ENCODE measurements at regions not wholly inside any gene's neighbourhood (a gene's known extent, or its start where the extent isn't known, plus 50 kb on each side); places are given as distances from the start of the nearest gene placed in this dataset.

GRCh38 chr2:82665691-82666090, 1793.4 kb downstream of the SUCLG1 start:
- DNase-seq (ENCODE audit: low read depth): no peak

DNA sequence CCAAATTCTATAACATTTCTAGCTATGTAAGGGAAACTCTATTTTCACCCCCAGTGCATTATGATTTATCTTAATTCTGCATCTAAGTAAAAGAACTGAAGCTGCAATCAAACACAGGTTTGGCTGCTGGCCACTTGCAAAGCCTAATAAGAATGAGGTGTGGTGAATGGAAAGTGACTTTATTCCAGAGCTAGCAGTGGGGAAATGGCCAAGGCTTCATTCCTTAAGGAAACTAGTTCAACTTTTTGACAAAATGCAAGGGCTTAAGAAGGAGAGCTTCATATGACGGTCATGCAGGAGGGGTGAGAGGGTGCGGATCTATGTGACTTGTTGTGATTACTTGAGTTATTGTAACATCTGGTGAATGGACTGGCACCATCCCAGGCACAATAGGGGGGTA, 1802.0 kb downstream of the SUCLG1 start:
- DNase-seq (ENCODE audit: low read depth): no peak

DNA sequence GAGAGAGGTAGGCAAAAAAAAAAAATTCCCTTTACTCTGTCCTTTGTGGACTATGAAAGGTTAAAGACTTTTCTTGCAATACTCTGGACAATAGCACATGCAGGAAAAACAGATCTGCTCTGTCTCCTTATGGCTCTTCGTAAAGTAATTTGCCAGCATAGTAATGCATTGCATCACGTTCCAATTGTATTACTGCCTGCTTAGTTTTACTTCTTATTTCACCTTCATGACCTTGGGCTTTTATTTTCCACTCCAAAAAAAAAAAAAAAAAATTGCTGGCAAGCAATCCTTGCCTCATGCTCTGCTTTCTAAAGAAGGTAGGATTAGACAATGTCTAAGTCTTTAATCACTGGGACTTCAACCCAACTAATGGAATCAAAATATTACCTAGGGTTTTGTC, 1802.7 kb downstream of the SUCLG1 start:
- no peak for DNase-seq (ENCODE audit: low read depth)

- DNase-seq (ENCODE audit: low read depth): no peak
These were observed 1807.0 kb downstream of the SUCLG1 start for GRCh38 chr2:82652117-82652516.

DNA sequence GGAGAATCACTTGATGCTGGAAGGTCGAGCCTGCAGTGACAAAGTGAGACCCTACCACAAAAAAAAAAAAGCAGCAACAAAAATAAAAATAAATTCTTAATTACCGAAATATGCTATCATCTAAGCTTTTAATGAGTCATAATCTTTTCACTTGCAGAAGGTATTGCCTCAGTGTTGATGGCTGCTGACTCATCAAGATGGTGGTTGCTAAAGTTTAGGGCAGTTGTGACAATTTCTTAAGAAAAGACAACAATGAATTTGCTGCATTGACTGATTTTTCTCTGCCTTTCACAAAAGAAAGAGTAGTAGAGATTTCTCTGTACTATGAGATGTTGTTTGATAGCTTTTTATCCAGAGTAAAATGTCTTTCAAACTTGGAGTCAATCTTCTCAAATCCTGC, 1809.0 kb downstream of the SUCLG1 start:
- DNase-seq (ENCODE audit: low read depth): no peak

GRCh38 chr2:82641598-82642180, 1817.4 kb downstream of the SUCLG1 start:
- DNase-seq (ENCODE audit: low read depth): no peak

DNA sequence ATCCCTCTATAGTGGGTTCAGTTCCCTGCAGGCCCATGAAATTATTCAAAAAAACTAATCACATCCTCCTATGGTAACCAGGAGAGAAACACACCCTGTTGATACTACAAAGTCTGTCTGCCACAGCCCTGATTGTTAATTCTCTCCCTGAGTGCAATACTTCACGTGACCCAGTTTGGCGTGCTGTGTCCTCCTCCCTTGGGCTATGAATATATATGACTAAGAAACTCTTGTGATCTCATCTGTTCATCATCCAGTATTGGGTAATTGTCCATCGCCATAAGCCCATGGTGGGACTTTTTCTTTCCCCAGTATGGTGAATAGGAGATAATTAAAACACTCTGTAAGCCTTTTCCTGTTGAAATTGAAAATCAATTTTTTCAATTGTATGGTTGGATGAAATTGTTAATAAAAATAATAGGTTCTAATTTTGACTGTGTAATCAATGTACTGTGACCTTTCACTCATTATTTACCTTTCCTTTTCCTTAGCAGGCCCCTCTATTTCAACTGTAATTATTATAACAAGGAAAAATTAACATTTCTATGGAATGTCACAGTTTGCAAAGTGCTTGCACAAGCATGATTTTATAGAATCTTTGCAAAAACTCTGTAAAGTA, 1822.6 kb downstream of the SUCLG1 start:
- DNase-seq (ENCODE audit: low read depth): peak; percentile 12

DNA sequence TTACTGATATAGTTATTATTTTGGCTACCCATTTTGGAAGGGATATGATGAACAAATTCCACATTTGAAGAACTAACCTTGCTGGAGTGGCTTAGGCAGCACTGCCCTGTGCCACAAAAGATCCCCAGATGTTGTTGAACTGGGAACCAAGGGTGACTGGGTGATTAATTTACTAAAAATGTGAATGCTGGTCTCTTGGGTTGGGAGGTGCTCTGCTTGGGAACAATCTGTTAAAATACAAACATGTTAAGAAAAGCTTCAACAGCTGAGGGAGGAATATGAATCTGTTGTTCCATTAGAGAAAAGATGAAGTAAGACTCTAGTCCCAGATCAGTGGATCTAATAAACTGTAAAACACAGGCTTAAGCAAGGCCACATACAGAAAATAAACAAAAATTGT, 1860.1 kb downstream of the SUCLG1 start:
- no peak for DNase-seq (ENCODE audit: low read depth)

GRCh38 chr2:82596581-82596980, 1862.5 kb downstream of the SUCLG1 start:
- DNase-seq (ENCODE audit: low read depth): no peak

- no peak for DNase-seq (ENCODE audit: low read depth)
These were observed 1867.4 kb downstream of the SUCLG1 start for GRCh38 chr2:82591718-82592117.

GRCh38 chr2:82576656-82577055, 1882.4 kb downstream of the SUCLG1 start:
- no peak for DNase-seq (ENCODE audit: low read depth)

GRCh38 chr2:82539280-82539621, 1919.8 kb downstream of the SUCLG1 start:
- DNase-seq (ENCODE audit: low read depth): no peak

DNA sequence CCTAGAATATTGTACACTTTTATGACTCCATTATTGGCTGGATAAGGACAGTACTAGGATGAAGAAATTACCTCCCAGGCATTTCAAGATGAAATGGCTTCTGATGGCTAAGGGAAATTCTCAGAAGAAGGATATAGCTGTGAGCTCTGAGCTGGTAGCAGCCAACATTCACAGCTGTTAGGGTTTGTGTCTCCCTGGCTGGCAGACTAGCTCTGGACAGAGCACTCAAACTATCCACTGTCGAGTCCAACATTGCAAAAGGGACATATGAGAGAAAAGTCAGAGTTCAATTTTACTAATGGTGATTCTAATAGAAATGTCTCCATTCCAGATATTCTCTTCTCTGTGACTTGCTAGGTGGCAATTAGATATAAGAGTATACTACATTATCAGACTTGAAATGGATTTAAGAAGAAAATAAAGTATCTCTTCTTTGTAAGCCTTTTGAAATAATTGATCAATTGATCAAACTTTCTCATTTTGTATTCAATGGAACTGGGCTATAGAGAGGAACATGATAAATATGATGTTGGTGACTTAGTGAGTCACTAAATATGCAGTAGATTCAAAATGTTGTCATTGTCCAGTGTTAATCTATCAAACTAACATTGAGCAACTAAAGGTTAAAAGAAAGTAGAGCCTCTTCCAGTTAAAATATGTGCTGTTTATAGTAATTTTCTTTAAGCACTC, 1920.3 kb downstream of the SUCLG1 start:
- DNase-seq (ENCODE audit: low read depth): no peak

DNA sequence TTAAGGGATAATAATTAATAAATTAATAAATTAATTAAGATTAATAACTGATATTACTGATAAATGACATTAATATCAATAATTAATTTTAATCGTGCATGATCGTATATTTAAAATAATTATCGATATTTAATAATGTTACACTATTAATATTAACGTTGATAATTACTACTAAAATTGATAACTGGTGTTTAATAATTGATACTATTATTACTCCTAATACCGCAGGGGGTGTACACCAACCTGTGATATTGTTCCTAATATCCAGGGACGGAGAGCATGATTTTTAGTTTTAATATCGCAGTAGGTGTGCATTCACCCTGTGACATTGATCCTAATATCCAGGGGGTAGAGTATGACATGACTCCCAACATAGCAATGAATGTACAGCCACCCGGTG, 1930.8 kb downstream of the SUCLG1 start:
- DNase-seq (ENCODE audit: low read depth): no peak

GRCh38 chr2:82527124-82527523, 1932.0 kb downstream of the SUCLG1 start:
- DNase-seq (ENCODE audit: low read depth): no peak

- no peak for DNase-seq (ENCODE audit: low read depth)
These were observed 1932.8 kb downstream of the SUCLG1 start for GRCh38 chr2:82526277-82526676.

- no peak for DNase-seq (ENCODE audit: low read depth)
These were observed 1933.3 kb downstream of the SUCLG1 start for GRCh38 chr2:82525744-82526143.

DNA sequence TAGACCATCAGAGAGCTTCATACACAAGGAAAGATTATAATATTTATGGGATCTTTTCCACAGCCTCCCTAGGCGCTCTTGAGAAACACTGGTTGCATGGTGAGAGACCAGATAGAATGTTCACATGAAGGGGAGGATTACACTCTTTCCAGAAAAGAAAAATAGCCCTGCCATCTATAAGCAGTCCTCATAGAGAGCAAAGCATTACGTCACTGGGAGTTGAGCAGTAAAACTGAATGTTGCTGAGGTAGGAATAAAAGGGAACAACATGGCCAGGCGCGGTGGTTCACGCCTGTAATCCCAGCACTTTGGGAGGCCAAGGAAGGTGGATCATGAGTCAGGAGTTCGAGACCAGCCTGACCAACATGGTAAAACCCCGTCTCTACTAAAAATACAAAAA, 1934.3 kb downstream of the SUCLG1 start:
- no peak for DNase-seq (ENCODE audit: low read depth)

GRCh38 chr2:82511894-82512293, 1947.2 kb downstream of the SUCLG1 start:
- no peak for DNase-seq (ENCODE audit: low read depth)

DNA sequence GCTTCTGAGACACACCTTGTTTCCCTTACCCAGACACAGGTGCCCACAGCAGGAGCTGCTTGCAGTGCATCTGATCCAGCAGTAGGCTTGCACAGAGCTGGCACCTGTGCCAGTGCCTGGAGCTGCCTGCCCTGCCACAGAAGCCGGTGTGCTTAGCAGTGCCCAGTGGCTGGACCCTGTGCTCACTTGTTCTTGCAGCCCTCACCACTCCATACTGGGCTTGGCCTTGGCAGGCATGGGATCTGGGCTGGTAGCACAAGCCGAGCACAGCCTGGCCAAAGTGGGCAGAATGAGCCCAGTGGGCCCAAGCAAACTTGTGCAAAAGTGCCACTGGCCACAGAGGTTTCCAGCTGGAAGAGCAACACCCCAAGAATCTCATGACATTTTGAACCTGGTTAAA, 1950.4 kb downstream of the SUCLG1 start:
- DNase-seq (ENCODE audit: low read depth): no peak

DNA sequence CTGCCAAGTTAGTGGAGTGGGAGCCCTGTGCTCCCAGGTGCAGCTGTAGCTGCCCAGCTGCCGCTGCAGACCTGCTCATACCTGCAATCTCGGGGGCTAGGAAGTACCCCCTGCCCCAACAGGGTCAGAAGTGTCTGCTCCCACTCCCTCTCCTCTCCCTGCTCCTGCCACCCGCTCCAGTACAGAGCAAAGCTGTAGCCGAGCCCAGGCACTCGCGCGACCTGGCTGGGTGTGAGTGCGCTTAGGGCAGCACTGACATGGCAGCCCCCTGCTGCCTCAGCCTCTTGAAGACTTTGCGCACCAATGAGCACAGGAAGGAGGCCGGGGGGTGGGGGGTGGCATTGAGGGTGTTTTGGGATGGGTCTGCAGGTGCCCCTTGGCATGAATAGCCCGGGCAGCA, 1951.4 kb downstream of the SUCLG1 start:
- no peak for DNase-seq (ENCODE audit: low read depth)

DNA sequence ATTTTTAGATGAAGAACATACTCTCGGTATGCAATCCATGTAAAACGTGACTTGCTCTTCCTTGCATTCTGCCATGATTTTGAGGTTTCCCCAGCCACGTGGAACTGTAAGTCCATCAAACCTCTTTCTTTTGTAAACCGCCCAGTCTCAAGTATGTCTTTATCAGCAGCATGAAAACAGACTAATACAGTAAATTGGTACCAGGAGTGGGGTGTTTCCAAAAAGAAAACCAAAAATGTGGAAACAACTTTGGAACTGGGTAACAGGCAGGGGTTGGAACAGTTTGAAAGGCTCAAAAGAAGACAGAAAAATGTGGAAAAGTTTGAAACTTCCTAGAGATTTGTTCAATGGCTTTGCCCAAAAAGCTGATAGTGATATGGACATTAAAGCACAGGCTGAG, 1957.9 kb downstream of the SUCLG1 start:
- DNase-seq (ENCODE audit: low read depth): no peak

- no peak for DNase-seq (ENCODE audit: low read depth)
These were observed 1960.2 kb downstream of the SUCLG1 start for GRCh38 chr2:82498777-82499443.
